GM12878 (cell line): ENCODE measurements at regions not wholly inside any gene's neighbourhood (a gene's known extent, or its start where the extent isn't known, plus 50 kb on each side); places are given as distances from the start of the nearest gene placed in this dataset.

Experiments
- ATF7 ChIP-seq: fragments of 450-650 bp; IDR thresholded peaks from 2 replicates; pipeline ENCODE4 v1.6.1; 2016; ENCODE audit warnings: low read depth, mild to moderate bottlenecking
- E4F1 ChIP-seq: fragments of 450-650 bp; IDR thresholded peaks from 2 replicates; pipeline ENCODE4 v1.6.1; 2018; ENCODE audit warnings: borderline replicate concordance, mild to moderate bottlenecking; ENCODE audit not compliant: partially characterized antibody
- FOS ChIP-seq: IDR thresholded peaks from 3 replicates; pipeline ENCODE4 v1.6.1; 2011; ENCODE audit warnings: borderline replicate concordance; ENCODE audit not compliant: insufficient read length; ENCODE audit errors: extremely low read depth
- IRF5 ChIP-seq: fragments of 450-650 bp; IDR thresholded peaks from 2 replicates; pipeline ENCODE4 v1.6.1; 2017; ENCODE audit warnings: borderline replicate concordance
- MYC ChIP-seq: IDR thresholded peaks from 2 replicates; pipeline ENCODE4 v1.6.1; 2011; ENCODE audit warnings: mild to moderate bottlenecking, low read length, moderate library complexity, inconsistent platforms; ENCODE audit not compliant: insufficient read depth, insufficient replicate concordance, insufficient read length, severe bottlenecking
- POLR2AphosphoS5 ChIP-seq: IDR thresholded peaks from 2 replicates; pipeline ENCODE4 v1.6.1; 2011; ENCODE audit warnings: mild to moderate bottlenecking, low read length, inconsistent platforms
- RELB ChIP-seq: fragments of 450-650 bp; IDR thresholded peaks from 2 replicates; pipeline ENCODE4 v1.6.1; 2017; ENCODE audit warnings: low read depth, mild to moderate bottlenecking, moderate library complexity

GRCh38 chr1:185581961-185582725, 152.0 kb upstream of the HMCN1 start (continued):
- TF ChIP-seq E4F1 (no peak), RELB (no peak), IRF5 (no peak), MYC (no peak), ATF7 (no peak), FOS (no peak), POLR2AphosphoS5 (no peak)
